ENCODE measurements at regions not wholly inside any gene's neighbourhood (a gene's known extent, or its start where the extent isn't known, plus 50 kb on each side); places are given as distances from the start of the nearest gene placed in this dataset.

- DNase-seq (ENCODE audit: low read depth in 2 of 2) = no peak
Measured at GRCh38 chr2:42933824-42934254, 141.5 kb upstream of the HAAO start.

- DNase-seq (ENCODE audit: low read depth in 2 of 2) = no peak
Measured at GRCh38 chr2:42932271-42933151, 140.1 kb upstream of the HAAO start.

GRCh38 chr2:42931818-42932195 is 139.4 kb upstream of the HAAO start:
- no peak for DNase-seq (ENCODE audit: low read depth in 2 of 2)

- no peak for DNase-seq (ENCODE audit: low read depth in 2 of 2)
Measured at GRCh38 chr2:42931146-42931817, 138.9 kb upstream of the HAAO start.

GRCh38 chr2:42930025-42930581 is 137.7 kb upstream of the HAAO start:
- DNase-seq (ENCODE audit: low read depth in 2 of 2) = no peak

GRCh38 chr2:42929546-42930024 is 137.2 kb upstream of the HAAO start:
- DNase-seq (ENCODE audit: low read depth in 2 of 2) = no peak

- no peak for DNase-seq (ENCODE audit: low read depth in 2 of 2)
Measured at GRCh38 chr2:42928692-42929545, 136.5 kb upstream of the HAAO start.

GRCh38 chr2:42928161-42928691 is 135.8 kb upstream of the HAAO start:
- DNase-seq (ENCODE audit: low read depth in 2 of 2) = no peak

GRCh38 chr2:42927334-42928160 is 135.2 kb upstream of the HAAO start:
- DNase-seq (ENCODE audit: low read depth in 2 of 2) = no peak

GRCh38 chr2:42926434-42927333 is 134.3 kb upstream of the HAAO start:
- DNase-seq (ENCODE audit: low read depth in 2 of 2) = no peak

- DNase-seq (ENCODE audit: low read depth in 2 of 2) = no peak
Measured at GRCh38 chr2:42925742-42926433, 133.5 kb upstream of the HAAO start.

GRCh38 chr2:42924418-42924886 is 132.1 kb upstream of the HAAO start:
- no peak for DNase-seq (ENCODE audit: low read depth in 2 of 2)

GRCh38 chr2:42923580-42924417 is 131.4 kb upstream of the HAAO start:
- no peak for DNase-seq (ENCODE audit: low read depth in 2 of 2)

- DNase-seq (ENCODE audit: low read depth in 2 of 2) = no peak
Measured at GRCh38 chr2:42922790-42923579, 130.6 kb upstream of the HAAO start.

GRCh38 chr2:42922293-42922692 is 129.9 kb upstream of the HAAO start:
- no peak for DNase-seq (ENCODE audit: low read depth in 2 of 2)

GRCh38 chr2:42921721-42922120 is 129.3 kb upstream of the HAAO start:
- no peak for DNase-seq (ENCODE audit: low read depth in 2 of 2)

- DNase-seq (ENCODE audit: low read depth in 2 of 2) = no peak
Measured at GRCh38 chr2:42921147-42921520, 128.8 kb upstream of the HAAO start.

Measured in stimulated activated CD8-positive, alpha-beta memory T cell treated with anti-CD3 and anti-CD28 coated beads, Interleukin-2, amount 100 ng/mL, for 48 hours (primary cell).